HG02840 (cell line): ENCODE measurements at regions not wholly inside any gene's neighbourhood (a gene's known extent, or its start where the extent isn't known, plus 50 kb on each side); places are given as distances from the start of the nearest gene placed in this dataset.
"Not testable (repeated sequence)": the region's sequence is repeated elsewhere in the genome, so short reads cannot be mapped to it uniquely, and the experiment has no call there.

Source experiments
- ATAC-seq: cut with Tn5 transposase; IDR thresholded peaks from one replicate; pipeline ENCODE4 v1.9.1; 2021; ENCODE audit warnings: mild to moderate bottlenecking, moderate library complexity, moderate number of reproducible peaks; ENCODE audit not compliant: unreplicated experiment, low FRiP score

- ATAC-seq: no peak
These were observed 110.8 kb upstream of the IGF1R start for GRCh38 chr15:98537516-98538060.

- no peak for ATAC-seq
These were observed 106.8 kb upstream of the IGF1R start for GRCh38 chr15:98541519-98541918.

- no peak for ATAC-seq
These were observed 105.1 kb upstream of the IGF1R start for GRCh38 chr15:98543237-98543636.

GRCh38 chr15:98546329-98546728, 102.0 kb upstream of the IGF1R start:
- no peak for ATAC-seq

- no peak for ATAC-seq
These were observed 101.1 kb upstream of the IGF1R start for GRCh38 chr15:98547275-98547674.

GRCh38 chr15:98547741-98548138, 100.6 kb upstream of the IGF1R start:
- no peak for ATAC-seq

- ATAC-seq: no peak
These were observed 100.0 kb upstream of the IGF1R start for GRCh38 chr15:98548139-98548971.

GRCh38 chr15:98549003-98549402, 99.3 kb upstream of the IGF1R start:
- ATAC-seq: no peak

- ATAC-seq: no peak
These were observed 98.6 kb upstream of the IGF1R start for GRCh38 chr15:98549741-98550140.

- ATAC-seq: not testable (repeated sequence)
These were observed 98.0 kb upstream of the IGF1R start for GRCh38 chr15:98550363-98550762.

GRCh38 chr15:98551936-98552562, 96.3 kb upstream of the IGF1R start:
- ATAC-seq: no peak

- no peak for ATAC-seq
These were observed 93.8 kb upstream of the IGF1R start for GRCh38 chr15:98554272-98555172.

- ATAC-seq: no peak
These were observed 93.2 kb upstream of the IGF1R start for GRCh38 chr15:98555173-98555515.

GRCh38 chr15:98556321-98556720, 92.0 kb upstream of the IGF1R start:
- no peak for ATAC-seq

- ATAC-seq: no peak
These were observed 88.0 kb upstream of the IGF1R start for GRCh38 chr15:98560338-98560737.

- no peak for ATAC-seq
These were observed 87.0 kb upstream of the IGF1R start for GRCh38 chr15:98561169-98561941.

GRCh38 chr15:98562331-98562937, 85.9 kb upstream of the IGF1R start:
- ATAC-seq: no peak

GRCh38 chr15:98565566-98565965, 82.8 kb upstream of the IGF1R start:
- no peak for ATAC-seq

- no peak for ATAC-seq
These were observed 80.4 kb upstream of the IGF1R start for GRCh38 chr15:98567951-98568350.
